Ascending aorta (tissue), 2 donors: ENCODE measurements at regions not wholly inside any gene's neighbourhood (a gene's known extent, or its start where the extent isn't known, plus 50 kb on each side); places are given as distances from the start of the nearest gene placed in this dataset.
"Not testable (repeated sequence)": the region's sequence is repeated elsewhere in the genome, so short reads cannot be mapped to it uniquely, and the experiment has no call there.

Experiments used
- DNase-seq, 2 donors: peaks; one replicate each; pipeline ENCODE4 v3.0.0-alpha.2; 2019; ENCODE audit warnings: low spot score in 2 of 2
- H3K27ac ChIP-seq, 2 donors: fragments of 200-600 bp; sonication (generic); one replicate each; pipeline ENCODE4 v1.5.1; 2016 to 2017; ENCODE audit warnings: mild to moderate bottlenecking in 1 of 2
- H3K27me3 ChIP-seq: fragments of 200-600 bp; sonication (generic); one replicate; pipeline ENCODE4 v1.5.1; 2017
- H3K36me3 ChIP-seq, 2 donors: fragments of 200-600 bp; sonication (generic); one replicate each; pipeline ENCODE4 v1.5.1; 2016
- H3K4me1 ChIP-seq, 2 donors: fragments of 200-600 bp; sonication (generic); one replicate each; pipeline ENCODE4 v1.5.1; 2016 to 2017; ENCODE audit warnings: mild to moderate bottlenecking in 1 of 2
- H3K4me3 ChIP-seq, 2 donors: fragments of 200-600 bp; sonication (generic); one replicate each; pipeline ENCODE4 v1.5.1; 2016 to 2017; ENCODE audit warnings: mild to moderate bottlenecking in 1 of 2
- H3K9me3 ChIP-seq, 2 donors: fragments of 200-600 bp; sonication (generic); one replicate each; pipeline ENCODE4 v1.5.1; 2016
- CTCF ChIP-seq, 3 experiments: fragments of 200-600 bp in 2 of 3; fragments of 450-650 bp in 1 of 3; sonication (generic) in 2 of 3; IDR thresholded peaks; one replicate each; pipeline ENCODE4 v1.5.1; 2016 to 2019; ENCODE audit warnings: antibody characterized with exemption in 3 of 3, mild to moderate bottlenecking in 1 of 3, moderate library complexity in 1 of 3
- intact Hi-C: fragments of 100-400 bp; cut with DNase I; formaldehyde crosslinking; loops from one replicate; pipeline ENCODE4 v1.15.1; 2023

GRCh38 chr6:153325661-153326060, 194.6 kb upstream of the RGS17 start:
- Histone ChIP-seq H3K9me3 (no peaks in the 10 kb centered on the region), H3K4me1 (no peaks in the 10 kb centered on the region), H3K27me3 (no peaks in the 10 kb centered on the region), H3K27ac (no peak overlapping the region), H3K4me3 (no peak overlapping the region), H3K36me3 (no peaks in the 10 kb centered on the region)
- no peak for DNase-seq
- intact Hi-C loops = no loop called here
- no peak for TF ChIP-seq CTCF (IDR thresholded peaks at IDR 0.05)

- intact Hi-C loops = no loop called here
- peak in 1 of 2 donors; percentile 64 for DNase-seq
Measured at GRCh38 chr6:153312634-153313033, 181.6 kb upstream of the RGS17 start.

GRCh38 chr6:153309651-153310050, 178.6 kb upstream of the RGS17 start:
- TF ChIP-seq CTCF (IDR thresholded peaks at IDR 0.05) = no peak
- H3K36me3 ChIP-seq = no peaks in the 10 kb centered on the region
- no peak overlapping the region for H3K27ac ChIP-seq
- H3K9me3 ChIP-seq = no peaks in the 10 kb centered on the region
- H3K27me3 ChIP-seq = no peaks in the 10 kb centered on the region
- H3K4me3 ChIP-seq = no peak overlapping the region
- no peaks in the 10 kb centered on the region for H3K4me1 ChIP-seq
- no peak for DNase-seq
- intact Hi-C loops = loop anchor here (10.0 kb wide), 1 partner anchor 275 kb away; no protein-coding TSS in a partner anchor

More at GRCh38 chr6:153312634-153313033, 181.6 kb upstream of the RGS17 start:
- Histone ChIP-seq H3K9me3 (no peaks in the 10 kb centered on the region), H3K27me3 (no peaks in the 10 kb centered on the region), H3K36me3 (no peaks in the 10 kb centered on the region), H3K4me1 (no peaks in the 10 kb centered on the region), H3K4me3 (no peak overlapping the region), H3K27ac (no peak overlapping the region)
- peak in 1 of 3 experiments; percentile 8 for TF ChIP-seq CTCF (IDR thresholded peaks at IDR 0.05)

- H3K27me3 ChIP-seq = no peaks in the 10 kb centered on the region
- no peak for TF ChIP-seq CTCF (IDR thresholded peaks at IDR 0.05)
- no peaks in the 10 kb centered on the region for H3K4me1 ChIP-seq
- intact Hi-C loops = loop anchor here (10.0 kb wide), 1 partner anchor 267 kb away; no protein-coding TSS in a partner anchor
- no peak for DNase-seq
- H3K9me3 ChIP-seq = no peaks in the 10 kb centered on the region
- H3K4me3 ChIP-seq = no peak overlapping the region
- H3K36me3 ChIP-seq = no peaks in the 10 kb centered on the region
- no peak overlapping the region for H3K27ac ChIP-seq
Measured at GRCh38 chr6:153302133-153302532, 171.1 kb upstream of the RGS17 start.

GRCh38 chr6:153301602-153302001, 170.5 kb upstream of the RGS17 start:
- Histone ChIP-seq H3K9me3 (no peaks in the 10 kb centered on the region), H3K27ac (no peak overlapping the region), H3K4me1 (no peaks in the 10 kb centered on the region), H3K36me3 (no peaks in the 10 kb centered on the region), H3K4me3 (no peak overlapping the region), H3K27me3 (no peaks in the 10 kb centered on the region)
- no peak for TF ChIP-seq CTCF (IDR thresholded peaks at IDR 0.05)
- intact Hi-C loops = loop anchor here (10.0 kb wide), 1 partner anchor 267 kb away; no protein-coding TSS in a partner anchor
- no peak for DNase-seq

- H3K27ac ChIP-seq, DNase-seq, intact Hi-C loops, H3K4me1 ChIP-seq, H3K27me3 ChIP-seq, H3K9me3 ChIP-seq, H3K4me3 ChIP-seq, H3K36me3 ChIP-seq: not testable (repeated sequence)
Measured at GRCh38 chr6:153282456-153282855, 151.4 kb upstream of the RGS17 start.
